WTC11 (cell line): ENCODE measurements at regions not wholly inside any gene's neighbourhood (a gene's known extent, or its start where the extent isn't known, plus 50 kb on each side); places are given as distances from the start of the nearest gene placed in this dataset.

ENCODE experiments used
- ATAC-seq: fragments of 200-7000 bp; cut with Tn5 transposase; 2 replicates; pipeline ENCODE4 v1.10.0; 2021; ENCODE audit warnings: mild to moderate bottlenecking, moderate library complexity
- CTCF ChIA-PET: fragments of 300-600 bp; sonication (Branson Sonifier 250); formaldehyde crosslinking; loops from one replicate; lab custom pipeline; 2021; ENCODE audit warnings: antibody characterized with exemption; lab: Charles Lee
- POLR2A ChIA-PET: fragments of 350-600 bp; sonication (Branson Sonifier 250); formaldehyde crosslinking; loops from one replicate; lab custom pipeline; 2021; ENCODE audit warnings: antibody characterized with exemption; lab: Charles Lee
- DNase-seq: peaks from one replicate; pipeline ENCODE4 v3.0.0; 2021; ENCODE audit warnings: low spot score
- H3K27ac Mint-ChIP-seq: 2 replicates; pipeline ENCODE4 v1.8.0; 2021; ENCODE audit warnings: mixed read lengths
- H3K27me3 Mint-ChIP-seq: 2 replicates; pipeline ENCODE4 v1.8.0; 2021; ENCODE audit warnings: low read depth, mild to moderate bottlenecking, moderate library complexity, mixed read lengths
- H3K36me3 Mint-ChIP-seq: 2 replicates; pipeline ENCODE4 v1.8.0; 2021; ENCODE audit warnings: mixed read lengths
- H3K4me1 Mint-ChIP-seq: 2 replicates; pipeline ENCODE4 v1.8.0; 2022; ENCODE audit warnings: mixed read lengths
- H3K4me3 Mint-ChIP-seq: 2 replicates; pipeline ENCODE4 v1.8.0; 2021; ENCODE audit warnings: mild to moderate bottlenecking, moderate library complexity, mixed read lengths
- H3K9me3 Mint-ChIP-seq: 2 replicates; pipeline ENCODE4 v1.8.0; 2021; ENCODE audit warnings: mixed read lengths
- E2F5 ChIP-seq: sonication (generic); formaldehyde crosslinking; IDR thresholded peaks from 2 replicates; pipeline ENCODE4 v1.8.1; 2022; ENCODE audit warnings: mild to moderate bottlenecking, moderate library complexity, missing genetic modification reagents
- ELF4 ChIP-seq: sonication (generic); formaldehyde crosslinking; IDR thresholded peaks from 2 replicates; pipeline ENCODE4 v1.8.1; 2022; ENCODE audit warnings: low read depth, mild to moderate bottlenecking, moderate library complexity, missing genetic modification reagents
- FOXP1 ChIP-seq: sonication (generic); formaldehyde crosslinking; IDR thresholded peaks from 2 replicates; pipeline ENCODE4 v1.8.0; 2022; ENCODE audit warnings: missing genetic modification reagents, mild to moderate bottlenecking, moderate library complexity, borderline replicate concordance
- FOXP4 ChIP-seq: sonication (generic); formaldehyde crosslinking; IDR thresholded peaks from 2 replicates; pipeline ENCODE4 v1.8.0; 2022; ENCODE audit warnings: mild to moderate bottlenecking, missing genetic modification reagents
- JUN ChIP-seq: sonication (generic); formaldehyde crosslinking; IDR thresholded peaks from 2 replicates; pipeline ENCODE4 v1.8.0; 2023; ENCODE audit warnings: mild to moderate bottlenecking, missing genetic modification reagents
- MYBL2 ChIP-seq: sonication (generic); formaldehyde crosslinking; IDR thresholded peaks from 2 replicates; pipeline ENCODE4 v1.8.1; 2023; ENCODE audit warnings: mild to moderate bottlenecking, moderate library complexity, missing genetic modification reagents
- NFATC4 ChIP-seq: fragments of 250-450 bp; sonication (Bioruptor Pico); IDR thresholded peaks from 2 replicates; pipeline ENCODE4 v1.9.0; 2021; ENCODE audit warnings: mild to moderate bottlenecking
- NFYB ChIP-seq: sonication (generic); formaldehyde crosslinking; conservative IDR thresholded peaks from 2 replicates; pipeline ENCODE4 v1.8.0; 2022; ENCODE audit warnings: low read depth, missing genetic modification reagents
- OVOL2 ChIP-seq: fragments of 250-450 bp; sonication (Bioruptor Pico); IDR thresholded peaks from 2 replicates; pipeline ENCODE4 v1.9.0; 2021; ENCODE audit warnings: mild to moderate bottlenecking, borderline replicate concordance
- PRRX2 ChIP-seq: fragments of 250-450 bp; sonication (Bioruptor Pico); IDR thresholded peaks from 2 replicates; pipeline ENCODE4 v1.8.0; 2021; ENCODE audit warnings: mild to moderate bottlenecking
- SMAD4 ChIP-seq: sonication (generic); formaldehyde crosslinking; IDR thresholded peaks from 2 replicates; pipeline ENCODE4 v1.8.0; 2022; ENCODE audit warnings: mild to moderate bottlenecking, missing genetic modification reagents
- SOX15 ChIP-seq: fragments of 250-450 bp; sonication (Bioruptor Pico); IDR thresholded peaks from 2 replicates; pipeline ENCODE4 v1.9.0; 2021; ENCODE audit warnings: mild to moderate bottlenecking
- TP53 ChIP-seq: sonication (generic); formaldehyde crosslinking; IDR thresholded peaks from 2 replicates; pipeline ENCODE4 v1.8.1; 2023; ENCODE audit warnings: mild to moderate bottlenecking, missing genetic modification reagents
- ZBTB21 ChIP-seq: sonication (generic); formaldehyde crosslinking; IDR thresholded peaks from 2 replicates; pipeline ENCODE4 v1.8.1; 2023; ENCODE audit warnings: mild to moderate bottlenecking, missing genetic modification reagents, borderline replicate concordance
- ZMAT4 ChIP-seq: fragments of 250-450 bp; sonication (Bioruptor Pico); IDR thresholded peaks from 2 replicates; pipeline ENCODE4 v1.9.0; 2021; ENCODE audit warnings: mild to moderate bottlenecking
- ZNF396 ChIP-seq: fragments of 250-450 bp; sonication (Bioruptor Pico); IDR thresholded peaks from 2 replicates; pipeline ENCODE4 v1.8.0; 2021; ENCODE audit warnings: mild to moderate bottlenecking, moderate library complexity, borderline replicate concordance
- ZNF532 ChIP-seq: fragments of 250-450 bp; sonication (Bioruptor Pico); IDR thresholded peaks from 2 replicates; pipeline ENCODE4 v1.9.0; 2021; ENCODE audit warnings: mild to moderate bottlenecking, borderline replicate concordance
- ZSCAN18 ChIP-seq: fragments of 250-450 bp; sonication (Bioruptor Pico); IDR thresholded peaks from 2 replicates; pipeline ENCODE4 v2.1.2; 2022; ENCODE audit warnings: mild to moderate bottlenecking, moderate library complexity

GRCh38 chr4:26238778-26239679 is 81.8 kb upstream of the RBPJ start:
- H3K27ac Mint-ChIP-seq: peak overlapping the region; percentile 38
- peaks cover 5% of the 10 kb centered on the region for H3K9me3 Mint-ChIP-seq
- no peaks in the 10 kb centered on the region for H3K27me3 Mint-ChIP-seq
- no peak for DNase-seq
- ATAC-seq: peak; percentile 84
- no peaks in the 10 kb centered on the region for H3K36me3 Mint-ChIP-seq
- ChIA-PET CTCF (interaction anchor here (1.1 to 1.6 kb wide), 4 partner anchors 86 to 251 kb away, joined by 3 to 7 read pairs (median 4); no protein-coding TSS in a partner anchor), POLR2A (no interaction called here)
- peaks cover 27% of the 10 kb centered on the region for H3K4me1 Mint-ChIP-seq
- H3K4me3 Mint-ChIP-seq: peak overlapping the region; percentile 10
- no peak for TF ChIP-seq MYBL2 (CRISPR knock-in tag)
- TF ChIP-seq ZBTB21: peak; percentile 53; the same call in 1 of the 2 replicates
- TF ChIP-seq SOX15 (CRISPR knock-in tag): no peak
- TF ChIP-seq NFYB (CRISPR knock-in tag): no peak
- TF ChIP-seq JUN (CRISPR knock-in tag): no peak

- peaks cover 27% of the 10 kb centered on the region for H3K4me1 Mint-ChIP-seq
- TF ChIP-seq ELF4 (CRISPR knock-in tag) (no peak), ZNF396 (CRISPR knock-in tag) (no peak), E2F5 (CRISPR knock-in tag) (no peak), JUN (CRISPR knock-in tag) (no peak), ZNF532 (no peak)
- no peak overlapping the region for H3K4me3 Mint-ChIP-seq
- no peak overlapping the region for H3K27ac Mint-ChIP-seq
- ATAC-seq: no peak
- ChIA-PET CTCF (no interaction called here), POLR2A (no interaction called here)
- no peaks in the 10 kb centered on the region for H3K36me3 Mint-ChIP-seq
- no peaks in the 10 kb centered on the region for H3K27me3 Mint-ChIP-seq
- DNase-seq: no peak
- peaks cover 5% of the 10 kb centered on the region for H3K9me3 Mint-ChIP-seq
These were observed 81.0 kb upstream of the RBPJ start for GRCh38 chr4:26239801-26240200.

- POLR2A ChIA-PET: no interaction called here
- Mint-ChIP-seq H3K36me3 (no peaks in the 10 kb centered on the region), H3K9me3 (peaks cover 11% of the 10 kb centered on the region), H3K4me3 (no peak overlapping the region), H3K27ac (no peak overlapping the region), H3K4me1 (peaks cover 27% of the 10 kb centered on the region), H3K27me3 (no peaks in the 10 kb centered on the region)
- CTCF ChIA-PET: no interaction called here
- no peak for DNase-seq
- no peak for ATAC-seq
- no peak for TF ChIP-seq ZSCAN18 (CRISPR knock-in tag)
- TF ChIP-seq OVOL2: no peak
- TF ChIP-seq TP53 (CRISPR knock-in tag): no peak
- TF ChIP-seq SMAD4 (CRISPR knock-in tag): no peak
- no peak for TF ChIP-seq ZMAT4 (CRISPR knock-in tag)
- TF ChIP-seq FOXP4 (CRISPR knock-in tag): no peak
- no peak for TF ChIP-seq PRRX2 (CRISPR knock-in tag)
- TF ChIP-seq NFATC4 (CRISPR knock-in tag): no peak
- no peak for TF ChIP-seq FOXP1 (CRISPR knock-in tag)
- no peak for TF ChIP-seq ZNF532
These were observed 79.6 kb upstream of the RBPJ start for GRCh38 chr4:26241179-26241578.
